GM12874 (cell line): ENCODE measurements at regions not wholly inside any gene's neighbourhood (a gene's known extent, or its start where the extent isn't known, plus 50 kb on each side); places are given as distances from the start of the nearest gene placed in this dataset.

Source experiments
- TF ChIP-seq, protein P1 (sequence below): IDR thresholded peaks from 2 replicates; pipeline ENCODE4 v1.5.1; 2011; ENCODE audit warnings: low read depth, mild to moderate bottlenecking, control low read depth, low read length, moderate library complexity; ENCODE audit not compliant: insufficient read depth

DNA sequence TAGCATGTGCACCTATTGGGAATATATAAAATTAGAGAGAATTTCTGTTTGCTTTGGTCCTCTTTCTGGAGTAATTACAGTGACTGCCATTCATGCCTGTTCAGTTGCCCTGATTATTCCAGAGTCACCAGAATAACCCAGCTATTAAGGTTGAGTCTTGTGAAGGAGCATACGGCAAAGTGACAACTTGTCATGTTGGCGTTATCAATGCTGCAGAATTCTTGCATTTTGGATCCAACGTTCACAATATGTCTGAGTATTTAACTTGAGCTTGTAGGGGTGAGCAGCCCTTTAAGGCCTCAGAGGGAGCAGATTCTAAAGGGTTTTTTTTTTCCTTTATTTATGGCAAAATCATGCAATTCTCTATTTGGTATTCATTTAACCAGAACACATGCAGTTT, 419.4 kb upstream of the MGMT start:
- TF ChIP-seq, protein P1, sequence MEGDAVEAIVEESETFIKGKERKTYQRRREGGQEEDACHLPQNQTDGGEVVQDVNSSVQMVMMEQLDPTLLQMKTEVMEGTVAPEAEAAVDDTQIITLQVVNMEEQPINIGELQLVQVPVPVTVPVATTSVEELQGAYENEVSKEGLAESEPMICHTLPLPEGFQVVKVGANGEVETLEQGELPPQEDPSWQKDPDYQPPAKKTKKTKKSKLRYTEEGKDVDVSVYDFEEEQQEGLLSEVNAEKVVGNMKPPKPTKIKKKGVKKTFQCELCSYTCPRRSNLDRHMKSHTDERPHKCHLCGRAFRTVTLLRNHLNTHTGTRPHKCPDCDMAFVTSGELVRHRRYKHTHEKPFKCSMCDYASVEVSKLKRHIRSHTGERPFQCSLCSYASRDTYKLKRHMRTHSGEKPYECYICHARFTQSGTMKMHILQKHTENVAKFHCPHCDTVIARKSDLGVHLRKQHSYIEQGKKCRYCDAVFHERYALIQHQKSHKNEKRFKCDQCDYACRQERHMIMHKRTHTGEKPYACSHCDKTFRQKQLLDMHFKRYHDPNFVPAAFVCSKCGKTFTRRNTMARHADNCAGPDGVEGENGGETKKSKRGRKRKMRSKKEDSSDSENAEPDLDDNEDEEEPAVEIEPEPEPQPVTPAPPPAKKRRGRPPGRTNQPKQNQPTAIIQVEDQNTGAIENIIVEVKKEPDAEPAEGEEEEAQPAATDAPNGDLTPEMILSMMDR, result no peak

DNA sequence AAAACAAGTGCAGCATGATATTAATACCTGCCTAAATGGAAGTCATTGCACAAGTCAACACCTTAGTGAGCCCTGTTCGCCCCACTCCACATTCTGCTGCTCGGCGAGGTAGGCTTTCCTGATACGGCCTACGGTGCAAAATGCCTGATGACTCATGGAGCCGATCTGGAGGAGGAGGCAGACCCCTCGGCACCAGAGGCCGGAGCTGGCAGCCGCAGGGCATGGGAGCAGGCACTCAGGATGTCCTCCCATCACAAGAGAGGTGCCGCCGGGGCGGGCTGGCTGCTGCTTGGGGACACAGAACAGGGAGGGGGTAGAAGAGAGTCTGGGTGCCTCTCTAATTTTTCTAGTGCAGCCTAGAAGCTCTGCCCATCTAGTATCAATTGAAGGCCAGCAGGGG, 418.5 kb upstream of the MGMT start:
- TF ChIP-seq, protein P1, result no peak

DNA sequence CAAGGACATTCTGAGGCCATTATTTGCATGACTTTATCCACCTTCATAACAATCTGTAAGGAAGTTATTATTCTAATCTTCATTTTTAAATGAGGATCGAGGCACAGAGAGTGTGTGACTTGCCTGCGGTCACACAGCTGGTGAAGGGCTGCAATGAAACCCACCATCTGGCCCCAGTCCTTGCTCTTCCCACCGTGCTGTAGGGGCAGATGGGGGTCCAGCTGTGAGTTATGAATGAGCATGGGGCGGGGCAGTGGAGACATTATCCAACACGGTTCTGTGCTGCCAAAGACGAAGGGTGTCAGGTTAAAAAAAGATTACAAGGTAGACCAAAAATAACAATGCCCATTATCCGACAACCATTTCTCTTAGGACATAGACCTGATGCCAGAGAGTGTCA, 417.5 kb upstream of the MGMT start:
- TF ChIP-seq, protein P1, result no peak

DNA sequence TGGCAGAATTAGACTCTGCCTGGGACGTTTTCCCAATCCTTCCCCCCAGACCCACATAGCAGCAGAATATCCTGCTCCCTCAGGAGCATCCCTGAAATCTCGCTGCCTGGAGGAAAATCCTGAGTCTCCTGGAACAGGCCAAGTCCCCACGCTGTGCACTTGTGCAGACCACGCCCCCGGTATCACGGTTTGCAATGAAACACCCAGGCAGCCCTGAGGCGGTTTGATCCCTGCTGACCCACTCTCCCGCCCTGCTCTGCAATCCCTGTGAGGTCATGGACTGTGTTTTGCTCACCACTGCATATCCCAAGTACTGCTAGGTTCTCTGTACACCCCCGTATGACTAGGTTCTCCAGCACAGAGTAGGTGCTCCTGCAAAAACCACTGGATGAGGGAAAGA, 411.8 kb upstream of the MGMT start:
- TF ChIP-seq, protein P1, result no peak

DNA sequence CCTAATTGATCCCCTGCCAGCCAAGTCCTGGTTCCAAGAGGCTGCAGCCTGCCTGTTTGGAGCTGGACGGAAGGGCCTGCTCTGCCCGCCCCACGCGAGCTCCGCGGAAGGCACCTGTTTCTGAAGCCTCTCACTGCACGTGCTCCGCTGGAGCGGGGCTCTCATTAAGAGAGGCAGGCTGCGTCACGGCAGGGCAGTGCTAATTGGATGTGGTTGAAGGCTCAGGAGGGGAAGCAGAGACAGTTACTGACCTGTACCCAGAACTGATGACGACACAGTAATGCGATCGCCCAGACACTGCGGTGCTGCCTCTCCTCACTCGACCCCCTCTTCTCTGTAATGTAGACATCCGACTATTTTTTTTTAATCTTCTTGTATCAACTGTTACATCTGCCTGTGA, 411.1 kb upstream of the MGMT start:
- TF ChIP-seq, protein P1, result no peak

DNA sequence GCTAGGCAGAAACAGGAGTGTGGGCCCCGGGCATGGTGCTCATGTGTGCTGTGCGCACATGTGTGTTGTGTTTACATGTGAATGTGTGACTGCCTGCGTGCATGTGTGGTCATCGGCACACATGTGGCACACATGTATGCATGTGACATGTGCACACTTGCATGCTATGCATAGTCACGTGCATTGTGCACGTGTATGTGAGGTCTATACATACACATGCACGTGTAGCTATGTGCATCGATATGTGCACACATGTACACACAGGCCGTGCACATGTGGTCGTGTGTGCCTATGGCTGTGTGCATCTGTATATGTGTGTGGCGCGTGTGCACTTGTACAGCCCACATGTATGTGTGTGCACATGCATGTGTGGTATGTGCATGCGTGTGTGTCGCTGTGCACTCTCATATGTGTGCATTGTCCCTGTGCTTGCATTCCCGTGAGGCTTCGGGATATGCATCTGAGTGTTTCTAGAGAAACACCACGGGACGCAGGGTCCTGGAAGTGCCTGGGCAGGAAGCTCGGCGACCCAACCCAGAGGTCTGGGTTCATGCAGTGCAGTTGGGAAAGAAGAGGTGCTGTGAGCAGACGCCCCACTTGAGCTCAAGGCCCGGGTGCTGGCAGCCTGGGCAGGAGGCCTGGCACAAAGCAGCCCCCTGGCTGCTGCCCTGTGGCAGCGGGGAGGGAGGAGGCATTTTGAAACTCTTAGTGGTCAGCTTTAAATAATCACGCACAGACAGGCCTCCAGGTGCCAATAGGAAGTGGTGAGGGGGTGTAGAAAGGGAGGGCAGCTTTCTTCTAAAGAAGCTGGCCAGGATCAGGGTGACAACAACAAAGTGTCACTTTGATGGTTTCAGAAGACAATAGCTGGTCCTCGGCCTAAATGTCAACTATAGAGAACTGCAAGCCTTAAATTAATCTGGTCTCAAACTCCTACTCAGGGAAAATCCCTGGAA, 410.0 kb upstream of the MGMT start:
- TF ChIP-seq, protein P1, result no peak

DNA sequence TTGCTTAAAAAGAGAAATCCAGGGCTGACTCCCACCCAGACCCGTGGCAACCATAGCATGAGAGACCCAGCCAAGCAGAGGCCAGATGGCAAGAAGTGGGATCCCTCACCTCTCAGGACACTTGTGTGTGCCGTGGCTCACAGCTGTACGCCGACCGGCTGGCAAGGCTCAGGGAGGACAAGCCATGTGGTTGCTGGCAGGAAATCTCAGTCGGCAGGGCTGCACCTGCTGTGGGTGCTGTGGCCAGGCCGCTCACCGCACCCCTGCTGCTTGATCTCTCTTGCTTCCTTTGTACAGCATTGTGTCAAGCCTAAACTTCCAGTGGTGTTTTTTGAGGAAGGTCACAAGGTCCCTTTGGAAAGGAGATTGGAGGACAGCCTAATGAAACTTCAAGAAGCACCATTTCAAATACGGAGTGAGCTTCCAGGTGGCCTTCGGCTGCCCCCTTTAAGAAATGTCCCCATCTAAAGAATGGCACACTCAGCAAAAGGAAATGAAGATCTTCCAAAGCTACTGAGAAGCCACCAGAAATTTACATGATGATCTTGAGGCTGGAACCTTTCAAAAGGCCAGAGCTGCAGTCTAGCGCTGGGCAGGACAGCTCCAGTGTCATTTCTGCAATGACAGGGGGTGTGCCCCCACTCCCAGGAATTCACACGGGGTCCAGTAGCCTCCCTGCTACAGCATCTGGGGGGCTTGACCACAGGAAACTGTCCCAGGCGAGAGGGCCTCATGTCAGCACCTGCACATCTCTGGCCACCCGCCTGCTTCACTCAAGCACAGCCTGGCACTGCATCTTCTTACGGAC, 409.0 kb upstream of the MGMT start:
- TF ChIP-seq, protein P1, result no peak
